ENCODE measurements at regions not wholly inside any gene's neighbourhood (a gene's known extent, or its start where the extent isn't known, plus 50 kb on each side); places are given as distances from the start of the nearest gene placed in this dataset.

GRCh38 chr5:9861666-9862256, 231.6 kb upstream of the TAS2R1 start:
- Histone ChIP-seq H3K79me2 (ENCODE audit: control insufficient read depth, insufficient read depth, low read length) (no peaks in the 10 kb centered on the region), H2AFZ (ENCODE audit: insufficient read depth, low read depth, low read length, poor library complexity, severe bottlenecking) (no peak overlapping the region), H3K4me1 (ENCODE audit: control insufficient read depth in 2 of 2, insufficient read depth in 2 of 2, low read length in 2 of 2) (no peaks in the 10 kb centered on the region), H4K20me1 (ENCODE audit: control insufficient read depth, insufficient read depth, low read length, poor library complexity, severe bottlenecking) (no peaks in the 10 kb centered on the region), H3K9me3 (ENCODE audit: control extremely low read depth in 1 of 3, control insufficient read depth in 2 of 3, insufficient read depth in 1 of 3, low read length in 2 of 3) (peaks cover 0 to 18% (median 3%) of the 10 kb centered on the region in 3 donors), H3K4me3 (ENCODE audit: control extremely low read depth in 1 of 5, extremely low read depth in 1 of 5, insufficient read depth in 1 of 5, low read depth in 2 of 5, low read length in 4 of 5) (no peak overlapping the region), H3K27me3 (replicated peaks in 1 of 4; ENCODE audit: control extremely low read depth in 1 of 4, control insufficient read depth in 3 of 4, insufficient read depth in 4 of 4, low read length in 3 of 4) (no peaks in the 10 kb centered on the region), H3K27ac (ENCODE audit: low read length in 2 of 2) (no peak overlapping the region), H3K9ac (ENCODE audit: low read length) (no peak overlapping the region), H3K4me2 (replicated peaks; ENCODE audit: low read depth, low read length, poor library complexity, severe bottlenecking) (no peak overlapping the region), H3K36me3 (replicated peaks in 1 of 2; ENCODE audit: control extremely low read depth in 1 of 2, control insufficient read depth in 1 of 2, extremely low read depth in 1 of 2, insufficient read depth in 2 of 2, low read length in 1 of 2) (no peaks in the 10 kb centered on the region)
- DNase-seq (no peak), ATAC-seq (ENCODE audit: low read depth) (no peak)
- no peak overlapping the region for H3K4me3 Mint-ChIP-seq
- H3K9me3 Mint-ChIP-seq (ENCODE audit: insufficient read depth): peaks cover 13% of the 10 kb centered on the region
- ChIA-PET POLR2A (no interaction called here), CTCF (no interaction called here)
- H3K4me1 Mint-ChIP-seq: no peaks in the 10 kb centered on the region
- WGBS (ENCODE audit: insufficient coverage): 95% methylated on average over 7 of the region's 8 CpGs
- H3K27me3 Mint-ChIP-seq: no peaks in the 10 kb centered on the region
- TF ChIP-seq EZH2 (IDR thresholded peaks at IDR 0.05; ENCODE audit: borderline replicate concordance, insufficient read depth, low read depth, low read length, poor library complexity, severe bottlenecking) (no peak), CTCF (IDR thresholded peaks at IDR 0.05) (no peak)
- intact Hi-C loops (cut with micrococcal nuclease): no loop called here
- no peak overlapping the region for H3K27ac Mint-ChIP-seq

GRCh38 chr5:9859808-9860207, 229.7 kb upstream of the TAS2R1 start:
- Mint-ChIP-seq H3K27ac (no peak overlapping the region), H3K27me3 (no peaks in the 10 kb centered on the region), H3K9me3 (ENCODE audit: insufficient read depth) (peaks cover 10% of the 10 kb centered on the region), H3K4me1 (no peaks in the 10 kb centered on the region), H3K4me3 (no peak overlapping the region)
- Histone ChIP-seq H3K4me1 (ENCODE audit: control insufficient read depth in 2 of 2, insufficient read depth in 2 of 2, low read length in 2 of 2) (no peaks in the 10 kb centered on the region), H3K4me2 (replicated peaks; ENCODE audit: low read depth, low read length, poor library complexity, severe bottlenecking) (no peak overlapping the region), H3K9me3 (ENCODE audit: control extremely low read depth in 1 of 3, control insufficient read depth in 2 of 3, insufficient read depth in 1 of 3, low read length in 2 of 3) (peaks cover 0 to 15% (median 0%) of the 10 kb centered on the region in 3 donors), H3K27ac (ENCODE audit: low read length in 2 of 2) (no peak overlapping the region), H2AFZ (ENCODE audit: insufficient read depth, low read depth, low read length, poor library complexity, severe bottlenecking) (no peak overlapping the region), H3K79me2 (ENCODE audit: control insufficient read depth, insufficient read depth, low read length) (no peaks in the 10 kb centered on the region), H3K27me3 (replicated peaks in 1 of 4; ENCODE audit: control extremely low read depth in 1 of 4, control insufficient read depth in 3 of 4, insufficient read depth in 4 of 4, low read length in 3 of 4) (no peaks in the 10 kb centered on the region), H3K9ac (ENCODE audit: low read length) (no peak overlapping the region), H3K36me3 (replicated peaks in 1 of 2; ENCODE audit: control extremely low read depth in 1 of 2, control insufficient read depth in 1 of 2, extremely low read depth in 1 of 2, insufficient read depth in 2 of 2, low read length in 1 of 2) (no peaks in the 10 kb centered on the region), H4K20me1 (ENCODE audit: control insufficient read depth, insufficient read depth, low read length, poor library complexity, severe bottlenecking) (no peaks in the 10 kb centered on the region), H3K4me3 (ENCODE audit: control extremely low read depth in 1 of 5, extremely low read depth in 1 of 5, insufficient read depth in 1 of 5, low read depth in 2 of 5, low read length in 4 of 5) (no peak overlapping the region)
- ChIA-PET POLR2A (no interaction called here), CTCF (no interaction called here)
- no peak for ATAC-seq (ENCODE audit: low read depth)
- TF ChIP-seq CTCF (IDR thresholded peaks at IDR 0.05) (no peak), EZH2 (IDR thresholded peaks at IDR 0.05; ENCODE audit: borderline replicate concordance, insufficient read depth, low read depth, low read length, poor library complexity, severe bottlenecking) (no peak)
- intact Hi-C loops (cut with micrococcal nuclease): no loop called here
- WGBS (ENCODE audit: insufficient coverage): 73% methylated on average over 1 of the region's 1 CpG
- DNase-seq: no peak

All from B cell (primary cell).